ENCODE measurements at regions not wholly inside any gene's neighbourhood (a gene's known extent, or its start where the extent isn't known, plus 50 kb on each side); places are given as distances from the start of the nearest gene placed in this dataset.

DNA sequence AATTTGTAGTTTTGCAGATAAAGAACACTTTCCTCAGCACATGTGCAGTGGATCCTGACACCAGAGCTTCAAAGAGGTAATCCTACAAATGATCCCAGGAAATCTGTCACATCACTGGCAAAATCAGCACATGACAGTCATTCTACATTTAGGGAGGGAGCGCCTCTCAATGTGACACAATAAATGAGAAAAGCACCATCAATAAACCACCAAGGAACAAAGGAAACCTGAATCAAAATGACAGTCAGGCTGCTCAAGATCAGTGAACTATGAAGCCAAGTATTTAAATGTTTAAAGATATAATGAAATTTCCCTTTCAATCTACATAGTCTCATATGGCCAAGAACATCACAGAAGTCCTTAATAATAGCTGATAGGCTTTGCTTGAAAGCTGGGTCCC, 119.5 kb downstream of the LRRN1 start:
- Mint-ChIP-seq H3K4me3 (no peak overlapping the region), H3K27me3 (ENCODE audit: low read depth) (no peaks in the 10 kb centered on the region; the same call in 1 of the 2 replicates), H3K36me3 (peaks cover 22% of the 10 kb centered on the region), H3K27ac (no peak overlapping the region), H3K9me3 (peaks cover 58% of the 10 kb centered on the region), H3K4me1 (no peaks in the 10 kb centered on the region)
- TF ChIP-seq NFE2L1 (CRISPR knock-in tag; IDR thresholded peaks at IDR 0.05) (no peak), TEAD1 (CRISPR knock-in tag; IDR thresholded peaks at IDR 0.05) (no peak), RELA (CRISPR knock-in tag; IDR thresholded peaks at IDR 0.05; ENCODE audit: borderline replicate concordance) (no peak), NR2C2 (CRISPR knock-in tag; IDR thresholded peaks at IDR 0.05) (no peak), NFATC4 (CRISPR knock-in tag; IDR thresholded peaks at IDR 0.05) (no peak), MYBL2 (CRISPR knock-in tag; IDR thresholded peaks at IDR 0.05) (no peak), ETV6 (CRISPR knock-in tag; IDR thresholded peaks at IDR 0.05) (no peak), IRF2 (CRISPR knock-in tag; IDR thresholded peaks at IDR 0.05; ENCODE audit: borderline replicate concordance, low read depth) (no peak), JUN (CRISPR knock-in tag; IDR thresholded peaks at IDR 0.05) (no peak)
- TF ChIP-seq, protein P1, sequence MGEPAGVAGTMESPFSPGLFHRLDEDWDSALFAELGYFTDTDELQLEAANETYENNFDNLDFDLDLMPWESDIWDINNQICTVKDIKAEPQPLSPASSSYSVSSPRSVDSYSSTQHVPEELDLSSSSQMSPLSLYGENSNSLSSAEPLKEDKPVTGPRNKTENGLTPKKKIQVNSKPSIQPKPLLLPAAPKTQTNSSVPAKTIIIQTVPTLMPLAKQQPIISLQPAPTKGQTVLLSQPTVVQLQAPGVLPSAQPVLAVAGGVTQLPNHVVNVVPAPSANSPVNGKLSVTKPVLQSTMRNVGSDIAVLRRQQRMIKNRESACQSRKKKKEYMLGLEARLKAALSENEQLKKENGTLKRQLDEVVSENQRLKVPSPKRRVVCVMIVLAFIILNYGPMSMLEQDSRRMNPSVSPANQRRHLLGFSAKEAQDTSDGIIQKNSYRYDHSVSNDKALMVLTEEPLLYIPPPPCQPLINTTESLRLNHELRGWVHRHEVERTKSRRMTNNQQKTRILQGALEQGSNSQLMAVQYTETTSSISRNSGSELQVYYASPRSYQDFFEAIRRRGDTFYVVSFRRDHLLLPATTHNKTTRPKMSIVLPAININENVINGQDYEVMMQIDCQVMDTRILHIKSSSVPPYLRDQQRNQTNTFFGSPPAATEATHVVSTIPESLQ (CRISPR knock-in tag; IDR thresholded peaks at IDR 0.05), result no peak
- TF ChIP-seq, protein P2, sequence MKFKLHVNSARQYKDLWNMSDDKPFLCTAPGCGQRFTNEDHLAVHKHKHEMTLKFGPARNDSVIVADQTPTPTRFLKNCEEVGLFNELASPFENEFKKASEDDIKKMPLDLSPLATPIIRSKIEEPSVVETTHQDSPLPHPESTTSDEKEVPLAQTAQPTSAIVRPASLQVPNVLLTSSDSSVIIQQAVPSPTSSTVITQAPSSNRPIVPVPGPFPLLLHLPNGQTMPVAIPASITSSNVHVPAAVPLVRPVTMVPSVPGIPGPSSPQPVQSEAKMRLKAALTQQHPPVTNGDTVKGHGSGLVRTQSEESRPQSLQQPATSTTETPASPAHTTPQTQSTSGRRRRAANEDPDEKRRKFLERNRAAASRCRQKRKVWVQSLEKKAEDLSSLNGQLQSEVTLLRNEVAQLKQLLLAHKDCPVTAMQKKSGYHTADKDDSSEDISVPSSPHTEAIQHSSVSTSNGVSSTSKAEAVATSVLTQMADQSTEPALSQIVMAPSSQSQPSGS (CRISPR knock-in tag; IDR thresholded peaks at IDR 0.05; ENCODE audit: borderline replicate concordance, low read depth), result no peak
- TF ChIP-seq, protein P3, sequence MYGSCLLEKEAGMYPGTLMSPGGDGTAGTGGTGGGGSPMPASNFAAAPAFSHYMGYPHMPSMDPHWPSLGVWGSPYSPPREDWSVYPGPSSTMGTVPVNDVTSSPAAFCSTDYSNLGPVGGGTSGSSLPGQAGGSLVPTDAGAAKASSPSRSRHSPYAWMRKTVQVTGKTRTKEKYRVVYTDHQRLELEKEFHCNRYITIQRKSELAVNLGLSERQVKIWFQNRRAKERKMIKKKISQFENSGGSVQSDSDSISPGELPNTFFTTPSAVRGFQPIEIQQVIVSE (CRISPR knock-in tag; IDR thresholded peaks at IDR 0.05; ENCODE audit: borderline replicate concordance), result no peak
- TF ChIP-seq, protein P4, sequence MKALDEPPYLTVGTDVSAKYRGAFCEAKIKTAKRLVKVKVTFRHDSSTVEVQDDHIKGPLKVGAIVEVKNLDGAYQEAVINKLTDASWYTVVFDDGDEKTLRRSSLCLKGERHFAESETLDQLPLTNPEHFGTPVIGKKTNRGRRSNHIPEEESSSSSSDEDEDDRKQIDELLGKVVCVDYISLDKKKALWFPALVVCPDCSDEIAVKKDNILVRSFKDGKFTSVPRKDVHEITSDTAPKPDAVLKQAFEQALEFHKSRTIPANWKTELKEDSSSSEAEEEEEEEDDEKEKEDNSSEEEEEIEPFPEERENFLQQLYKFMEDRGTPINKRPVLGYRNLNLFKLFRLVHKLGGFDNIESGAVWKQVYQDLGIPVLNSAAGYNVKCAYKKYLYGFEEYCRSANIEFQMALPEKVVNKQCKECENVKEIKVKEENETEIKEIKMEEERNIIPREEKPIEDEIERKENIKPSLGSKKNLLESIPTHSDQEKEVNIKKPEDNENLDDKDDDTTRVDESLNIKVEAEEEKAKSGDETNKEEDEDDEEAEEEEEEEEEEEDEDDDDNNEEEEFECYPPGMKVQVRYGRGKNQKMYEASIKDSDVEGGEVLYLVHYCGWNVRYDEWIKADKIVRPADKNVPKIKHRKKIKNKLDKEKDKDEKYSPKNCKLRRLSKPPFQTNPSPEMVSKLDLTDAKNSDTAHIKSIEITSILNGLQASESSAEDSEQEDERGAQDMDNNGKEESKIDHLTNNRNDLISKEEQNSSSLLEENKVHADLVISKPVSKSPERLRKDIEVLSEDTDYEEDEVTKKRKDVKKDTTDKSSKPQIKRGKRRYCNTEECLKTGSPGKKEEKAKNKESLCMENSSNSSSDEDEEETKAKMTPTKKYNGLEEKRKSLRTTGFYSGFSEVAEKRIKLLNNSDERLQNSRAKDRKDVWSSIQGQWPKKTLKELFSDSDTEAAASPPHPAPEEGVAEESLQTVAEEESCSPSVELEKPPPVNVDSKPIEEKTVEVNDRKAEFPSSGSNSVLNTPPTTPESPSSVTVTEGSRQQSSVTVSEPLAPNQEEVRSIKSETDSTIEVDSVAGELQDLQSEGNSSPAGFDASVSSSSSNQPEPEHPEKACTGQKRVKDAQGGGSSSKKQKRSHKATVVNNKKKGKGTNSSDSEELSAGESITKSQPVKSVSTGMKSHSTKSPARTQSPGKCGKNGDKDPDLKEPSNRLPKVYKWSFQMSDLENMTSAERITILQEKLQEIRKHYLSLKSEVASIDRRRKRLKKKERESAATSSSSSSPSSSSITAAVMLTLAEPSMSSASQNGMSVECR (CRISPR knock-in tag; IDR thresholded peaks at IDR 0.05; ENCODE audit: borderline replicate concordance), result no peak
- TF ChIP-seq, protein P5, sequence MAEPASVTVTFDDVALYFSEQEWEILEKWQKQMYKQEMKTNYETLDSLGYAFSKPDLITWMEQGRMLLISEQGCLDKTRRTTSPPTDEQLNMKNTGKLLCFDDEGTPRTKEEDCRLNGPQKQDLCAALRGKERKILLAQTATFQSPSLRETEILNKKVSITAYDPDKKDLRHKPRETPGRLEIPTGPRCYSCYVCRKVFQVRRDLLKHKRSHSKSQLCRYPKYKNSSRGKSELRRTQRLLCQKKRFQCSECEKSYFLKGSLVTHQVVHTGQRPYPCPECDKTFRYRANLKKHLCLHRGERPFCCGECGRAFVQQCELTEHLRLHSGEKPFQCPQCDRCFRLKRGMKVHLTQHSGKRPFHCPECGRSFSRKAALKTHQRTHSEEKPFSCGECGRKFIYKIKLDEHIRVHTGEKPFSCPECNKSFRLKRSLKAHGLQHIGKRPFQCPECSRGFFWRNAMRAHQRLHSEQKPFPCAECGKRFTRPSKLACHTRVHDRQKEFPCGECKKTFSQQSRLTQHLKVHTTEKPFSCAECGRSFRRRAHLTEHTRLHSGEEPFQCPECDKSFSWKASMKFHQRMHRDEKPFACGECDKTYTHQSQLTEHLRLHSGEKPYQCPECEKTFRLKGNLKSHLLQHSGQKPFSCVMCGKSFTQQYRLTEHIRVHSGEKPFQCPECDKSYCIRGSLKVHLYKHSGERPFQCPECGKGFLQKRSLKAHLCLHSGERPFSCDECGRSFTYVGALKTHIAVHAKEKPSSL (CRISPR knock-in tag; conservative IDR thresholded peaks at IDR 0.05), result no peak
- TF ChIP-seq, protein P6, sequence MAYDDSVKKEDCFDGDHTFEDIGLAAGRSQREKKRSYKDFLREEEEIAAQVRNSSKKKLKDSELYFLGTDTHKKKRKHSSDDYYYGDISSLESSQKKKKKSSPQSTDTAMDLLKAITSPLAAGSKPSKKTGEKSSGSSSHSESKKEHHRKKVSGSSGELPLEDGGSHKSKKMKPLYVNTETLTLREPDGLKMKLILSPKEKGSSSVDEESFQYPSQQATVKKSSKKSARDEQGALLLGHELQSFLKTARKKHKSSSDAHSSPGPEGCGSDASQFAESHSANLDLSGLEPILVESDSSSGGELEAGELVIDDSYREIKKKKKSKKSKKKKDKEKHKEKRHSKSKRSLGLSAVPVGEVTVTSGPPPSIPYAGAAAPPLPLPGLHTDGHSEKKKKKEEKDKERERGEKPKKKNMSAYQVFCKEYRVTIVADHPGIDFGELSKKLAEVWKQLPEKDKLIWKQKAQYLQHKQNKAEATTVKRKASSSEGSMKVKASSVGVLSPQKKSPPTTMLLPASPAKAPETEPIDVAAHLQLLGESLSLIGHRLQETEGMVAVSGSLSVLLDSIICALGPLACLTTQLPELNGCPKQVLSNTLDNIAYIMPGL (CRISPR knock-in tag; IDR thresholded peaks at IDR 0.05), result no peak
- CTCF ChIA-PET, result no interaction called here
- no peak for ATAC-seq
- POLR2A ChIA-PET, result no interaction called here
- DNase-seq (ENCODE audit: low spot score), result no peak
